GM19438 (cell line): ENCODE measurements at regions not wholly inside any gene's neighbourhood (a gene's known extent, or its start where the extent isn't known, plus 50 kb on each side); places are given as distances from the start of the nearest gene placed in this dataset.
A peak's percentile ranks its signal among the peaks of the same experiment; 100 is the strongest.

Source experiments
- ATAC-seq: cut with Tn5 transposase; IDR thresholded peaks from one replicate; pipeline ENCODE4 v1.9.1; 2021; ENCODE audit warnings: low read depth; ENCODE audit not compliant: unreplicated experiment

GRCh38 chr12:88251798-88252197 is 109.7 kb downstream of the TMTC3 start:
- ATAC-seq = no peak

GRCh38 chr12:88253371-88253978 is 111.4 kb downstream of the TMTC3 start:
- ATAC-seq = no peak

- no peak for ATAC-seq
These were observed 113.1 kb downstream of the TMTC3 start for GRCh38 chr12:88255224-88255623.

GRCh38 chr12:88255847-88256246 is 113.7 kb downstream of the TMTC3 start:
- no peak for ATAC-seq

GRCh38 chr12:88258396-88258795 is 116.3 kb downstream of the TMTC3 start:
- ATAC-seq = no peak

GRCh38 chr12:88266806-88267360 is 124.8 kb downstream of the TMTC3 start:
- no peak for ATAC-seq

- no peak for ATAC-seq
These were observed 125.5 kb downstream of the TMTC3 start for GRCh38 chr12:88267630-88268029.

GRCh38 chr12:88272456-88272855 is 130.3 kb downstream of the TMTC3 start:
- no peak for ATAC-seq

GRCh38 chr12:88273450-88273849 is 131.3 kb downstream of the TMTC3 start:
- no peak for ATAC-seq

- ATAC-seq = no peak
These were observed 131.8 kb downstream of the TMTC3 start for GRCh38 chr12:88273875-88274274.

GRCh38 chr12:88291498-88292131 is 149.5 kb downstream of the TMTC3 start:
- no peak for ATAC-seq

- no peak for ATAC-seq
These were observed 156.0 kb downstream of the TMTC3 start for GRCh38 chr12:88298014-88298682.

GRCh38 chr12:88298761-88299242 is 156.7 kb downstream of the TMTC3 start:
- ATAC-seq = no peak

GRCh38 chr12:88299567-88300101 is 157.5 kb downstream of the TMTC3 start:
- ATAC-seq = peak; percentile 80

GRCh38 chr12:88300931-88301330 is 158.8 kb downstream of the TMTC3 start:
- no peak for ATAC-seq

GRCh38 chr12:88303335-88303734 is 161.2 kb downstream of the TMTC3 start:
- ATAC-seq = no peak

- no peak for ATAC-seq
These were observed 163.3 kb downstream of the TMTC3 start for GRCh38 chr12:88305254-88305890.

- no peak for ATAC-seq
These were observed 164.5 kb downstream of the TMTC3 start for GRCh38 chr12:88306471-88307069.

- no peak for ATAC-seq
These were observed 165.9 kb downstream of the TMTC3 start for GRCh38 chr12:88307961-88308360.

- no peak for ATAC-seq
These were observed 166.7 kb downstream of the TMTC3 start for GRCh38 chr12:88308825-88309224.
